ENCODE measurements at regions not wholly inside any gene's neighbourhood (a gene's known extent, or its start where the extent isn't known, plus 50 kb on each side); places are given as distances from the start of the nearest gene placed in this dataset.

DNA sequence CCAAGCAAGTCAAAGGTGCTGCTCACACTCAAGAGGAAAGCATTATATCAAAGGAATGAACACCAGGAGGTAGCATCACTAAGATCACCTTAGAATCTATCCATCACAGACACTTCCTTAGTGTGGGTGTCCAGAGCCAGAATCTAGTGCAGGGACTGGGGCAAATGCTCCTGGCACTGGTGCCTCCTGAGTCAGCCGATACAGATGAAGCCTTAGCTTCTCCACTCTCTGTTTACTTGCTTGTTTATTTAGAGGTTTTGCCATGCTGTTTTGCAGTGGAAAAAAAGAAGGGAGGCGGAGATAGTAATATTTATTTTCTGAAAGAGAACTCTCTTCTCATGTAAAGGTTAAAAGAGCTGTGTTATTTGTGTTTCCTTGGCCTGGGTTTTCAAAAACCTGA lies 303.1 kb downstream of the WDR11 start:
- Histone ChIP-seq H3K4me2 (no peak overlapping the region), H3K79me2 (replicated peaks; ENCODE audit: insufficient read depth) (no peaks in the 10 kb centered on the region), H3K4me3 (no peak overlapping the region), H4K20me1 (replicated peaks; ENCODE audit: insufficient read depth) (no peaks in the 10 kb centered on the region), H3K4me1 (ENCODE audit: insufficient read depth) (no peaks in the 10 kb centered on the region), H3K27me3 (ENCODE audit: insufficient read depth) (no peaks in the 10 kb centered on the region), H3K27ac (ENCODE audit: low read depth) (no peak overlapping the region), H2AFZ (no peak overlapping the region; the same call in 1 of the 2 replicates), H3F3A (replicated peaks; ENCODE audit: low read depth) (no peaks in the 10 kb centered on the region), H3K9me2 (ENCODE audit: insufficient read depth) (no peaks in the 10 kb centered on the region), H3K36me3 (ENCODE audit: insufficient read depth) (no peaks in the 10 kb centered on the region)
- DNase-seq (ENCODE audit: low spot score) (no peak), ATAC-seq (no peak)
- Mint-ChIP-seq H3K27ac (no peak overlapping the region), H3K4me3 (no peak overlapping the region), H3K9me3 (0 out of 3 replicates have a peak, but pooled peaks cover 3% of the 10 kb centered on the region), H3K36me3 (ENCODE audit: low read depth) (no peaks in the 10 kb centered on the region), H3K4me1 (peaks cover 5% of the 10 kb centered on the region; the same call in 2 of the 3 replicates), H3K27me3 (ENCODE audit: insufficient read depth, low read depth, poor library complexity) (peaks cover 2% of the 10 kb centered on the region)
- no peak for TF ChIP-seq NANOG (IDR thresholded peaks at IDR 0.05; ENCODE audit: borderline replicate concordance)
- no peak for TF ChIP-seq POLR2AphosphoS5 (IDR thresholded peaks at IDR 0.05; ENCODE audit: low read depth)
- no peak for TF ChIP-seq CREB1 (CRISPR knock-in tag; IDR thresholded peaks at IDR 0.05; ENCODE audit: low read depth)
- TF ChIP-seq JUNB (IDR thresholded peaks at IDR 0.05; ENCODE audit: unreplicated experiment), result no peak
- TF ChIP-seq ZNF462 (CRISPR knock-in tag; IDR thresholded peaks at IDR 0.05), result no peak
- no peak for TF ChIP-seq STAT1 (IDR thresholded peaks at IDR 0.05; ENCODE audit: unreplicated experiment)
- no peak for TF ChIP-seq REST (IDR thresholded peaks at IDR 0.05; ENCODE audit: unreplicated experiment)
- TF ChIP-seq ETS1 (IDR thresholded peaks at IDR 0.05), result no peak
- no peak for TF ChIP-seq EZH2 (IDR thresholded peaks at IDR 0.05; ENCODE audit: low read depth, unreplicated experiment)
- TF ChIP-seq CTCF (conservative IDR thresholded peaks at IDR 0.05; ENCODE audit: low read depth in 2 of 2), result no peak

Measured in GM23338 (cell line).